Endothelial cell of umbilical vein (primary cell): ENCODE measurements at regions not wholly inside any gene's neighbourhood (a gene's known extent, or its start where the extent isn't known, plus 50 kb on each side); places are given as distances from the start of the nearest gene placed in this dataset.

Experiments
- EZH2 ChIP-seq: IDR thresholded peaks from 2 replicates; pipeline ENCODE4 v1.6.1; 2012; ENCODE audit warnings: borderline replicate concordance, low read depth, mild to moderate bottlenecking, moderate library complexity, low read length, inconsistent platforms; ENCODE audit not compliant: severe bottlenecking
- POLR2A ChIP-seq: IDR thresholded peaks from 2 replicates; pipeline ENCODE4 v1.6.1; 2012; ENCODE audit warnings: low read depth, mild to moderate bottlenecking, control low read depth, low read length
- TF ChIP-seq, protein P1 (sequence below), 2 donors: IDR thresholded peaks; 1 replicate in 1 of 2; 2 replicates in 1 of 2; pipeline ENCODE4 v1.5.1; 2011; ENCODE audit warnings: low read length in 2 of 2, mild to moderate bottlenecking in 2 of 2, moderate library complexity in 2 of 2, control low read depth in 1 of 2, inconsistent platforms in 1 of 2, low read depth in 1 of 2; ENCODE audit not compliant: insufficient read depth in 1 of 2; ENCODE audit errors: extremely low read depth in 1 of 2

DNA sequence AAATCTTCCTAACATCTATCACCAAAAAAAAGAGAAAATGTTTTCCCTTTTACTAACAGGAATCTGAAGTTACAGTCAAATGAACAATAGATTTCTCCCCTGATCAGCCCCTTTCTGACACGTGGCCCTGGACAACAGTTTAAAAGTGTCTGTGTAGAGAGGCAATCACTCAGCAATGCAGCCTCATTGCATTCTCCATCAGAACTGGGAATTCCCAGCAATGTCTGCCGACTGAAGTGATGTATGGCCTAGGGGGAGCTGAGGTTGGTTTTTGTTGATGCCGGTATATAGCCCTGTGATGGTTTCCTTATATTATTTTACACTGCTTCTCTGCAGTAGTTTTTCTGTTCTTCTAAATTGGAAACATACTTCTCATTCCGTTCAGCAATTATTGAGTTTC lies 904.3 kb upstream of the CDH8 start:
- TF ChIP-seq, protein P1, sequence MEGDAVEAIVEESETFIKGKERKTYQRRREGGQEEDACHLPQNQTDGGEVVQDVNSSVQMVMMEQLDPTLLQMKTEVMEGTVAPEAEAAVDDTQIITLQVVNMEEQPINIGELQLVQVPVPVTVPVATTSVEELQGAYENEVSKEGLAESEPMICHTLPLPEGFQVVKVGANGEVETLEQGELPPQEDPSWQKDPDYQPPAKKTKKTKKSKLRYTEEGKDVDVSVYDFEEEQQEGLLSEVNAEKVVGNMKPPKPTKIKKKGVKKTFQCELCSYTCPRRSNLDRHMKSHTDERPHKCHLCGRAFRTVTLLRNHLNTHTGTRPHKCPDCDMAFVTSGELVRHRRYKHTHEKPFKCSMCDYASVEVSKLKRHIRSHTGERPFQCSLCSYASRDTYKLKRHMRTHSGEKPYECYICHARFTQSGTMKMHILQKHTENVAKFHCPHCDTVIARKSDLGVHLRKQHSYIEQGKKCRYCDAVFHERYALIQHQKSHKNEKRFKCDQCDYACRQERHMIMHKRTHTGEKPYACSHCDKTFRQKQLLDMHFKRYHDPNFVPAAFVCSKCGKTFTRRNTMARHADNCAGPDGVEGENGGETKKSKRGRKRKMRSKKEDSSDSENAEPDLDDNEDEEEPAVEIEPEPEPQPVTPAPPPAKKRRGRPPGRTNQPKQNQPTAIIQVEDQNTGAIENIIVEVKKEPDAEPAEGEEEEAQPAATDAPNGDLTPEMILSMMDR (IDR thresholded peaks at IDR 0.05; ENCODE audit: extremely low read depth in 1 of 2, insufficient read depth in 1 of 2, low read depth in 1 of 2, low read length in 2 of 2) = no peak
- TF ChIP-seq POLR2A (no peak), EZH2 (no peak)
